Embryonic facial prominence (tissue), 1 donor: ENCODE measurements at regions not wholly inside any gene's neighbourhood (a gene's known extent, or its start where the extent isn't known, plus 50 kb on each side); places are given as distances from the start of the nearest gene placed in this dataset.
"Not testable (repeated sequence)": the region's sequence is repeated elsewhere in the genome, so short reads cannot be mapped to it uniquely, and the experiment has no call there.

Experiments
- DNase-seq: peaks from one replicate; pipeline ENCODE4 v3.0.0-alpha.2; 2016; ENCODE audit errors: extremely low spot score

- DNase-seq: not testable (repeated sequence)
These were observed 187.9 kb upstream of the TOM1L1 start for GRCh38 chr17:54712798-54713197.

GRCh38 chr17:54718286-54718685 lies 182.4 kb upstream of the TOM1L1 start:
- no peak for DNase-seq

DNA sequence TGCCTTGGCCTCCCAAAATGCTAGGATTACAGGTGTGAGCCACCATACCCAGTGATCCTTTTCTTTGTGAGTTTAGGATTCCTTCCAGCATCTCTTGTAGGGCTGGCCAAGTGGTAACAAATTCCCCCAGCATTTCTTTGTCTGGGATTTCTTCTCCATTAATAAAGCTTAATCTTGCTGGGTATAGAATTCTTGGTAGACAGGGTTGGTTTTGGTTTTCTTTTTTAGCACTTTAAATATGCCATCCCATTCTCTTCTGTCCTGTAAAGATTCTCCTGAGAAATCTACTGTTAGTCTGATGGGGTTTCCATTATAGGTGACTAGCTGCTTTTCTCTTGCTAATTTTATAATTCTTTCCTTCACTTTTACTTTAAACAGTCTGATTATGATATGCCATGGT lies 173.0 kb upstream of the TOM1L1 start:
- no peak for DNase-seq

DNA sequence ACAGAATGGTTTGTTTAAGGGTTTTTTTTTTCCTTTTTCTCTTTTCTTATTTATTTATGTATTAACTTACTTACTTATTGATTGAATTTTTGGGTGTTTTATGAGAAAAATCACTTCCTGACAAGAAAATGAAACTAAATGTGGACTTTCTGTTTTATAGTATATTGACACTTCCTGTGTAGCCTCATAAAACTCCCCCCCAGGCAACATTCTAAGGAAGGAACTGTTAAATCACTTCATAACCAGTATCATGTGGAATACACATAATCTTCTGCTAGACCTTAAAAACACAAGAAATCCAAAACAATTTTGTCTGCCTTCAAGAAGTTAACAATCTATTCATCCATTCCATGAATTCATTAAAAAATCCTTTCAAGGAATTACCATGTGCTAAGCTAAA lies 164.1 kb upstream of the TOM1L1 start:
- DNase-seq: no peak

DNA sequence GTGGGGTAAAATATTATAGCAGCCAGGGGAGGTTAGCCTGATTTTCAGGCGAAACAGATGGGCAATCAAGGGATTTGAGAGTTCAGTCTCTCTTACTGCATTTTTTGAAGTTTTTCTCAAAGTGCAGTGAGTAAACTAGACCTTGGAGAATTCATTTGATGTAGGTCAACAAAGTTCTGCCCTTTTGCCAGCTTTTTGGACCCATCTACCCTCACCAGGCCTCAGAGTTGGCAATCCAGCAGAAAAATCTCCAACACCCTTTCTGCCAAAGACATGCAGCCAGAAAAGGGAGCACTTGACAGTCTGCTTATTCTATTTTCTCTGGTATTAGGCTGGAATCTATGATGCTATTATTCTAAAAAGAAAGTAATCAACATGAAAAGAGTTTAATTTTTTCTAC lies 162.2 kb upstream of the TOM1L1 start:
- DNase-seq: no peak

DNA sequence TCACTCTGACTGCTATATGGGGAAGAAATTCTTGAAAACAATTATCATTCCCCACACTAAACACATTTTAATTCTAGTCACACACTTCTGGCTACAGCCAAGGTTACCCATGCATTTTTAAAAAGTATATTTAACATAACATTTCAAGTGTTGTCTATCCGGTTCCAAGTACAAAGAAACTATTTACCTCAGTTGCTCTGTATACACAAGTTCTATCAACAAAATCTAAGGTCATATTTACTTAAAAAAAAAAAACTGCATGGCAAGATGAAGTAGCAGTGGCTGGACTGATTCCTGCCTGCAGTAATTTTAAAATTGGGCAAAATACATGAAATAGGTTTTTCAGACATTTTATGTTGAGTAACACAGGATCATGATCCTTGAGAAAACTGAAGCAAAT lies 155.9 kb upstream of the TOM1L1 start:
- DNase-seq: no peak

DNA sequence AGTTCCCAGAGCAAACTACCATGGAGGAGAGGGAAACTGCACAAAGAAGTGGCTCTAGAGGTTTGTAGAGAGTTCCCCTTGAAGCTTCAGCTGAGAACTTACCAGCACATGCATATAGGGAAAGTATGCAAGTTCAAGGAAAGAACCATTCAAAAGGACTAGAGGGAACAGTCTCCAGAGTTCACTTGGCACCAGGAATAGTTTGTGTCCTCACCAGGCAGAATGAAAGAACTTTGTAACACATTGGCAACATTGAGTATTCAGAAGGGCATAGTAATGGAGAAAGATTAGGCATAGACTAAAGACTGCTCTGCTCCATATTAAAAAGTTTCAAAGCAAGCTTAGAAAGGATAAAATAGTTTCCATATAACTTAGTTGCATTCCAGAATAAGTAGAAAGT lies 155.4 kb upstream of the TOM1L1 start:
- DNase-seq: no peak

DNA sequence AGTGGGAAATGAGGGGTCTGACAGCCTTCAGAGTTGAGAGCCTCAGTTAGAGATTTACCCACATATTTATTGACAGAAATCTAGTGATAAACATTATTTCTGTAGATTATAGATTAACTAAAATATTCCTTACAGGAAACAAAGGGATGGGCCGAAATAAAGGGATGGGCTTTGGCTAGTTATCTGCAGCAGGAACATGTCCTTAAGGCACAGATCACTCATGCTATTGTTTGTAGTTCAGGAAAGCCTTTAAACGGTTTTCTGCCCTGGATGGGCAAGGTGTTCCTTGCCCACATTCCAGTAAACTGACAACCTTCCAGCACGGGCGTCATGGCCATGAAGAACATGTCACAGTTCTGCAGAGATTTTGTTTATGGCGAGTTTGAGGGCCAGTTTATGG lies 154.8 kb upstream of the TOM1L1 start:
- no peak for DNase-seq

DNA sequence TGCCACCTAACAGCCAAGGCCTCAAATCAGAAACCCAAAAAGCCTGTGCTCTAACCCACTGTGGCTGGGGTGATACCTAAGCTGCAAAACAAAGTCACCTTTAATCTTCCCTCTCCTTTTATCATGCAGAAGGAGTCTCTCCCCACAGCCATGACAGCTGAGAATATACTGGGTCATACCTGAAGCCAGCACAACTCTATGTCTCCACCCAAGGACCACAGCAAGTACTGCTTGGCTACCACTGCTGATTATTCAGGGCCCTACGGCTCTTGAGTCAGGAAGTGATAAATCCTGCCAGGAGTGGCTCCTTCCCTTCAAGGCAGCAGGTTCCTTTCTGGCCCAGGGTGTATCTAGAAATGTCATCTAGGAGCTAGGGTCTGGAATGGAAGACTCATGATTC lies 151.5 kb upstream of the TOM1L1 start:
- no peak for DNase-seq

DNA sequence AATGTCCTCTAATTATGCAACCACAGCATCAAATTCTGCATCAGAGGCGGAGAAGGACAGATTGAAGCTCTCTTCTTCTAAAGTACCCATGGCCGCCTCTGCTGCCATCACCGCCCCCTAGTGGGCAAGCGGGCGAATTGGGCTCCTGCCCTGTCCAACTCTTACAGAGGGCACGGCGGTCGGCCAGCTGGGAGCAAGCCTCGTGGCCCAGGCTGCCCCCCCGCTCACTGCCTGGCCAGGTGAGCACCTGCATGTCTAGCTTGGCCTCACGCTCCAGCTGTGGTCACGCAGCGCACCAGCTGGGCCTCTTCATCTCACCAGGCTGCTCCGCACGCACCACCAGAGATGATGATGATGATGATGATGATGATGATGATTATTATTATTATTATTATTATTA lies 146.1 kb upstream of the TOM1L1 start:
- no peak for DNase-seq

GRCh38 chr17:54760836-54761235 lies 139.8 kb upstream of the TOM1L1 start:
- DNase-seq: no peak

- no peak for DNase-seq
These were observed 129.8 kb upstream of the TOM1L1 start for GRCh38 chr17:54770836-54771235.

DNA sequence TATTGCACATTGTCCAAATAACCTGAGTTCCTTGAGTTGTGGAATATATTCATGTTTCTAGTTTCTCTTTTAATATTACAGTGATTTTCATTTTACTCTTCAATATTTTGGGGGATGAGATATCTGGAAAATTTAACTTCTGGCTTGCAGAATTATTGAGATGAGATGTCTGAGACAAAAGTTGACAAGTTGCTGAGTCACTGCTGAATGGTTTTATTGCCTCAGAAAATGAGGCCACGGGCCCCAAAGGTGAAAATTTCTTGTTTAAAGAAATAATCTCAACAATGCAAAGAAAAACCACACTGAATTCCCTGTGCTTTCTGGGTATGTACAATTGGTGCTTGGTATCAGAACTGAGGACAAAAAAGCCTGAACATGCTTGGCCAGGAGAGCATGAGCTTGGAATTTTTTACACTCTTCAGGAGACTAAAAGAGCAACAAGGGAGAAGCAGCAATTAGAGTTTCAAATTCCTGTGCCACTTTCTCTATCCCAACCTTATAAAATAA lies 129.2 kb upstream of the TOM1L1 start:
- DNase-seq: no peak

GRCh38 chr17:54780238-54780637 lies 120.4 kb upstream of the TOM1L1 start:
- no peak for DNase-seq

- no peak for DNase-seq
These were observed 119.3 kb upstream of the TOM1L1 start for GRCh38 chr17:54781389-54781788.

DNA sequence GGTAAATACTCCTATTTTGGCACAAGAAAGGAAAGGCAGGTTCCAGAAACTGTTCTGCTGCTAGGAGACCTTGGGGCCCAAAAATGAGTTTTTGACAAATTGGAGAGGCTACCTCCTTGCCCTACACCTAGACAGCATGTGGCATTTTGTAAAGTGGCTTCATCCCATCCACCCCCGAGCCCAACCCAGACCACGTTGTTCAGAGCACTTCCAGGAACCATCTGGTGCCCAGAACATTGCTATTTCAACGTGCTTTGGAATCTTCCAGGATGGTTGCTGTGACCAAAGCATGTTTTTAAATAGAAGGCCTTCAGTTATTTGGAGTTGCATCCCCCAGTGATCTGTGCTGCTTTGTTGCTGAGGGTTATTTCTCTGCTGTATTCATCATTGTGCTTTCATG lies 116.3 kb upstream of the TOM1L1 start:
- DNase-seq: no peak

DNA sequence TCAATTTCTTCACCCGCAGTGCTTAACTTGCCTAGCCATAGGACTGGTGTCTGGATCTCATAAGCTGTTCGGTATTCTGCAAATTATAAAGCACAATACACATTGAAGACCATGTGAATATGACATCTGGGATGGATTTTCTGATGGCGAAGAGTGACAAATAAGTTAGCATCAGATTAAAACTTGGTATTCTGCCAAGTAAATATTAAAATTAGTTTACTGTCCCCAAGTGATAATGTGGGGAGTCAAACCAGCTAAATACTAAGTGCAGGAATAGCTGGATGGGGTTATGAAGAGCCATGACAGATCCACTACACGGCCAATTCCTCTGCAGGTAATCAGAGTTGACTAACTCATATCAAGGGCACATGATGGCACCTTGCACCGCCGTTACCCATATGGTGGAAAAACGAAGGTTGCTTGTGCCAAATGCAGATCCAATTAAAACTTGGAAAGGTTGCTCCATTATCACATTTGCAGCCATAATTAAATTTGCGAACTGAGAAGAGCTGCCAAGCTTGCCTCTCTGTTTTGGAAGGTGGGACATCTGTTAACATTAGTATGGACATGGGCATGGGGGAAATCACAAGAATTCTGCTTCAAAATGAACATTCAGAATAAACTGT lies 114.9 kb upstream of the TOM1L1 start:
- DNase-seq: no peak

- DNase-seq: no peak
These were observed 111.4 kb upstream of the TOM1L1 start for GRCh38 chr17:54789101-54789880.

- no peak for DNase-seq
These were observed 107.4 kb upstream of the TOM1L1 start for GRCh38 chr17:54793271-54793670.

GRCh38 chr17:54795046-54795445 lies 105.6 kb upstream of the TOM1L1 start:
- no peak for DNase-seq

GRCh38 chr17:54807331-54807730 lies 93.3 kb upstream of the TOM1L1 start:
- DNase-seq: no peak

- no peak for DNase-seq
These were observed 86.8 kb upstream of the TOM1L1 start for GRCh38 chr17:54813896-54814295.

DNA sequence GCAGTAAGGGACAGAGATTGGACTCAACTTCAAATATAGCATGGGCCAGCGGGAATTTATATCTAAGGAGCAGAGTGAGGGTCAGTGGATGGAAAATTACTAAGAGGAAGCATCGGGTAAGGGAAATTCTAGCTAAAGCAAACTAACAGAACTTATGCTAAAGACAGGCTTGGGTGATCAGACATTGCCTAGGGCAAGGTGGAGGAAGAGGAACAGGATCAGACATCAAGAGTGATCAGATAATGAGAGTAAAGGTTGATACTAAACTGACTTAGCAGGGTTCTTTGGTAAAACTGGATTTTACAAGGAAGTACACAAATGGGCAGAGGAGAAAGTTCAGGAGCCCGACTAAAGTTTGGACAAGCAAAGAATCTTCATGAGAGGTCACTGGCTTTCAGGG lies 86.3 kb upstream of the TOM1L1 start:
- DNase-seq: no peak

DNA sequence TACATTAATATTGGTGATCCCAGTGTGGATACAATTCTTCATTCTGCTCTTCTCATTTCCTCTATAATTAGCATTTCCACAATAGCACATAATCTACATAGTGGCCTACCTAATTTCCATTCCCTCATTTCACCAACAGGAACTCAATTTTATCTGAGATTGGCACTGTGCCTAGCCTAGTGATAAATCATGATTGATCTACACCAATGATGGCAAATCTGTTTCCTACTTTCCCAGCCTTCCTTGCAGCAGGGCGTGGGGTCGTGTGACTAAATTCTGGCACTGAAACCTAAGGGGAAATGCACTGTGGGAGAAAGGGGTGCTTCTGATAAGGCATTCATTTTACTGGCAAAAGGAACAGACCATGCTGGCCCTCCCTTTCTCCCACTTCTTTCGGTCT lies 66.6 kb upstream of the TOM1L1 start:
- no peak for DNase-seq
